H1 (cell line): ENCODE measurements at regions not wholly inside any gene's neighbourhood (a gene's known extent, or its start where the extent isn't known, plus 50 kb on each side); places are given as distances from the start of the nearest gene placed in this dataset.

Experiments used
- BACH1 ChIP-seq: IDR thresholded peaks from 2 replicates; pipeline ENCODE4 v1.6.1; 2012; ENCODE audit warnings: low read length, improper control_type of control experiment
- E2F6 ChIP-seq: IDR thresholded peaks from 2 replicates; pipeline ENCODE4 v1.6.1; 2012; ENCODE audit warnings: inconsistent platforms
- FOSL1 ChIP-seq: IDR thresholded peaks from 2 replicates; pipeline ENCODE4 v1.6.1; 2011; ENCODE audit warnings: mild to moderate bottlenecking, low read depth, low read length, moderate library complexity; ENCODE audit not compliant: insufficient read depth
- HDAC6 ChIP-seq: IDR thresholded peaks from one replicate; pipeline ENCODE4 v1.7.1; 2012; ENCODE audit warnings: low read depth, mild to moderate bottlenecking, inconsistent platforms, low read length, moderate library complexity
- NANOG ChIP-seq: IDR thresholded peaks from 2 replicates; pipeline ENCODE4 v1.6.1; 2011; ENCODE audit warnings: low read length, low read depth, mild to moderate bottlenecking, inconsistent platforms; ENCODE audit not compliant: insufficient read depth, poor library complexity, severe bottlenecking
- RAD21 ChIP-seq, 2 experiments: IDR thresholded peaks in 1 of 2; conservative IDR thresholded peaks in 1 of 2; 2 replicates each; pipeline ENCODE4 v1.6.1; 2011; ENCODE audit warnings: low read depth in 2 of 2, low read length in 2 of 2, improper control_type of control experiment in 1 of 2, inconsistent platforms in 1 of 2, mild to moderate bottlenecking in 1 of 2, moderate library complexity in 1 of 2

GRCh38 chr2:77579076-77579769 lies 57.0 kb upstream of the LRRTM4 start (continued):
- TF ChIP-seq NANOG (no peak), RAD21 (IDR thresholded peaks at IDR 0.05 in 1 of 2, conservative IDR thresholded peaks at IDR 0.05 in 1 of 2; ENCODE audit: low read depth in 2 of 2, low read length in 2 of 2) (no peak), BACH1 (no peak), E2F6 (no peak), HDAC6 (no peak), FOSL1 (no peak)
